ENCODE measurements at regions not wholly inside any gene's neighbourhood (a gene's known extent, or its start where the extent isn't known, plus 50 kb on each side); places are given as distances from the start of the nearest gene placed in this dataset.

DNA sequence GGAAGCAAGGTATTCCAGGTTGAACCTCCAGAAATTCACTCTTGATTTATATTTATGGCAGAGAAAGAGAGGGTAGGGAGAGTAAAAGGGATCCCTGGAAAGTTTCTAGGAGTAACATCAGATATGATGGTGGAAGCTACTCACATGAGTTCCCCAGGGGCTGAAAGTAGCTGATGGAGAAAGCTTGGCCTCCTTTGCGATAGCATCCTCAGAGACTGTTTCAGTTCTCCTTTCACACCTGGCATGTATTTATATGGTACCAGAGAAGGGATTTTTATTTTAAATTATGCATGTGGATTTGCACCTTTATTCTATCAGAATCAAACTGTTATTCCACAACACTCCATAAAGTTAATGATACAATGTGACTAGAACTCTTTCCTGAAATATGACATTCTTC, 126.3 kb upstream of the OSR1 start:
- TF ChIP-seq, protein P1, sequence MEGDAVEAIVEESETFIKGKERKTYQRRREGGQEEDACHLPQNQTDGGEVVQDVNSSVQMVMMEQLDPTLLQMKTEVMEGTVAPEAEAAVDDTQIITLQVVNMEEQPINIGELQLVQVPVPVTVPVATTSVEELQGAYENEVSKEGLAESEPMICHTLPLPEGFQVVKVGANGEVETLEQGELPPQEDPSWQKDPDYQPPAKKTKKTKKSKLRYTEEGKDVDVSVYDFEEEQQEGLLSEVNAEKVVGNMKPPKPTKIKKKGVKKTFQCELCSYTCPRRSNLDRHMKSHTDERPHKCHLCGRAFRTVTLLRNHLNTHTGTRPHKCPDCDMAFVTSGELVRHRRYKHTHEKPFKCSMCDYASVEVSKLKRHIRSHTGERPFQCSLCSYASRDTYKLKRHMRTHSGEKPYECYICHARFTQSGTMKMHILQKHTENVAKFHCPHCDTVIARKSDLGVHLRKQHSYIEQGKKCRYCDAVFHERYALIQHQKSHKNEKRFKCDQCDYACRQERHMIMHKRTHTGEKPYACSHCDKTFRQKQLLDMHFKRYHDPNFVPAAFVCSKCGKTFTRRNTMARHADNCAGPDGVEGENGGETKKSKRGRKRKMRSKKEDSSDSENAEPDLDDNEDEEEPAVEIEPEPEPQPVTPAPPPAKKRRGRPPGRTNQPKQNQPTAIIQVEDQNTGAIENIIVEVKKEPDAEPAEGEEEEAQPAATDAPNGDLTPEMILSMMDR (IDR thresholded peaks at IDR 0.05) = no peak
- DNase-seq (no peak), ATAC-seq (no peak)
- Histone ChIP-seq H3K27ac (no peak overlapping the region), H3K4me1 (no peaks in the 10 kb centered on the region), H3K4me3 (no peak overlapping the region), H3K9me3 (no peaks in the 10 kb centered on the region), H3K36me3 (no peaks in the 10 kb centered on the region), H3K27me3 (no peaks in the 10 kb centered on the region)
- intact Hi-C loops (cut with DNase I) = no loop called here

DNA sequence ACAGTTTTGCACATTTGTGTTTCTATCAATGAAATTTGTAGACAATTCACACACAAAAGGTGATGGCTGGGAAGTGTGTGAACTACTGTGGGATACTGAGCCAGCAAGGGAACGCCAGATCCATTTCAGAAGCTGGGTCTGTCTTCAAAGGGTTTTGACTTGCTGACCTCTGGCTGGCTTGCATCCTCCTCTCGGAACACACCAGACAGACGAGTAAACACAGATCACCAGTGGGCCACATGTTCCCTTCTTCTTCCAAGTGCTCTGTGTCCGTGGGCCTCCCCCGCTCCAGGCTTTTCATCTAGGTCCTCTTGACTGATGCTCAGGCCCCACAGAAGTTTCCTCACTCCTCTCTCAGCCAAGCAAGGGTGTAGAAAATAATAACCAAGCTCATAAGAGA, 122.2 kb upstream of the OSR1 start:
- no peak overlapping the region for H3K27ac ChIP-seq
- intact Hi-C loops (cut with DNase I) = no loop called here
- H3K9me3 ChIP-seq = no peaks in the 10 kb centered on the region
- H3K4me1 ChIP-seq = no peaks in the 10 kb centered on the region
- no peak overlapping the region for H3K4me3 ChIP-seq
- TF ChIP-seq, protein P1 (IDR thresholded peaks at IDR 0.05) = no peak
- no peaks in the 10 kb centered on the region for H3K27me3 ChIP-seq
- ATAC-seq (no peak), DNase-seq (no peak)
- H3K36me3 ChIP-seq = no peaks in the 10 kb centered on the region

DNA sequence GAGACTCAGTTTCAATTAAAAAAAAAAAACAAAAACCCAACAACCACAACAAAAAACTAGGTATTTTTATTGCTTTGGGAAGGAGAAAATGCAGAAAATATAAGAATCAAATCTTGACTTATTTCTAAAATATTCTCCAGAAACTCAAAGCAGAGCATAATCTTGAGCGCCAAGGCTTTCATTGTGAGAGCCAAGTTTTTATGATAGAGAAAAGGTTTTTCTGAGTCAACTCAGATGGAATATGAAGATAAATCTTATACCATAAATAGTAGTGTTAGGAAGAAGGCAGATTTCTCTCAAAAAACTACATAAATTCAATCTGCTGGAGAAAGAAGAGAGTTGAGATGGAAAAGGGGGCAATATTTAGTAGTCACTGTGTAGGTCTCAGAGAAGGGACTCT, 121.2 kb upstream of the OSR1 start:
- TF ChIP-seq, protein P1 (IDR thresholded peaks at IDR 0.05) = no peak
- no peaks in the 10 kb centered on the region for H3K9me3 ChIP-seq
- no peaks in the 10 kb centered on the region for H3K27me3 ChIP-seq
- H3K4me3 ChIP-seq = no peak overlapping the region
- H3K4me1 ChIP-seq = no peaks in the 10 kb centered on the region
- intact Hi-C loops (cut with DNase I) = no loop called here
- DNase-seq (no peak), ATAC-seq (no peak)
- no peaks in the 10 kb centered on the region for H3K36me3 ChIP-seq
- H3K27ac ChIP-seq = no peak overlapping the region

DNA sequence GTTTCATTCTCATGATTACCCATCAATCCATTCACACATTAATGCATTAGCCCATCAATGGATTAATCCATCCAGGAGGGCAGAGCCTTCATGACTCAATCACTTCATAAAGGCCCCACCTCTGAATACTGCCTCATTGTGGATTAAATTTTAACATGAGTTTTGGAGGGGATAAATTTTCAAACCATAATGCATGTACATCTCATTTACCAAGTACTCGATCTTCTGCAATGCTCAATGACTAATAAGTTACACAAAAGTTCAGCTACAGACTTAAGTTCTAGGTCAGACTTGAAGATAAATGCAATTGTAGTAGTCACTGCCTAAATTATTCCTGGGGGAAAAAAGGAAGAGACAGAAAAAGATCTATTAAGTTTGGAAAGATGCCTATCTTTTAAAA, 120.0 kb upstream of the OSR1 start:
- TF ChIP-seq, protein P1 (IDR thresholded peaks at IDR 0.05) = no peak
- Histone ChIP-seq H3K27me3 (no peaks in the 10 kb centered on the region), H3K36me3 (no peaks in the 10 kb centered on the region), H3K9me3 (no peaks in the 10 kb centered on the region), H3K4me3 (no peak overlapping the region), H3K4me1 (no peaks in the 10 kb centered on the region), H3K27ac (no peak overlapping the region)
- ATAC-seq (no peak), DNase-seq (no peak)
- intact Hi-C loops (cut with DNase I) = no loop called here

DNA sequence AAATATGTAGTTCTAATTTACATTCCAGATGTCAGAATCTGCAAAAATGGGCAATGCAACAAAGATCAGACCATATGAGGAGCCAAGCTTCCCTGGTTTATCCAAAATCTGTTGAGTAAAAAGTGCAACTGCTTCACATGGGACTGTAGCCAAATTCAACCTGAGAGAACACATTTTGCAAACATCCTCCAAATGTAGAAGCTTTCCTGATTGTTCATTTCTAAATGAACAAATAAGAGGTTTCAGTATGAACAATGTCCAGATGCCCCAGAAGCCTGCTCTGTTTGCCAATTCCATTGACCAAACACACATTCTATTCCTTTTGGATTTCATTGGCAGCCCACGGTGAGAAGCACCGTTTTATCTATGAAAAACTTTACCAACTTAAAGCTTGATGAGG, 117.9 kb upstream of the OSR1 start:
- no peaks in the 10 kb centered on the region for H3K4me1 ChIP-seq
- H3K4me3 ChIP-seq = no peak overlapping the region
- ATAC-seq = no peak
- no peak for DNase-seq
- intact Hi-C loops (cut with DNase I) = no loop called here
- H3K27ac ChIP-seq = no peak overlapping the region
- no peaks in the 10 kb centered on the region for H3K27me3 ChIP-seq
- TF ChIP-seq, protein P1 (IDR thresholded peaks at IDR 0.05) = no peak
- H3K36me3 ChIP-seq = no peaks in the 10 kb centered on the region
- H3K9me3 ChIP-seq = no peaks in the 10 kb centered on the region

Data from left lung (tissue), 4 donors.